WTC11 (cell line): ENCODE measurements at regions not wholly inside any gene's neighbourhood (a gene's known extent, or its start where the extent isn't known, plus 50 kb on each side); places are given as distances from the start of the nearest gene placed in this dataset.

Experiments
- ATAC-seq: fragments of 200-7000 bp; cut with Tn5 transposase; 2 replicates; pipeline ENCODE4 v1.10.0; 2021; ENCODE audit warnings: mild to moderate bottlenecking, moderate library complexity
- CTCF ChIA-PET: fragments of 300-600 bp; sonication (Branson Sonifier 250); formaldehyde crosslinking; loops from one replicate; lab custom pipeline; 2021; ENCODE audit warnings: antibody characterized with exemption; lab: Charles Lee
- POLR2A ChIA-PET: fragments of 350-600 bp; sonication (Branson Sonifier 250); formaldehyde crosslinking; loops from one replicate; lab custom pipeline; 2021; ENCODE audit warnings: antibody characterized with exemption; lab: Charles Lee
- DNase-seq: peaks from one replicate; pipeline ENCODE4 v3.0.0; 2021; ENCODE audit warnings: low spot score
- H3K27ac Mint-ChIP-seq: 2 replicates; pipeline ENCODE4 v1.8.0; 2021; ENCODE audit warnings: mixed read lengths
- H3K27me3 Mint-ChIP-seq: 2 replicates; pipeline ENCODE4 v1.8.0; 2021; ENCODE audit warnings: low read depth, mild to moderate bottlenecking, moderate library complexity, mixed read lengths
- H3K36me3 Mint-ChIP-seq: 2 replicates; pipeline ENCODE4 v1.8.0; 2021; ENCODE audit warnings: mixed read lengths
- H3K4me1 Mint-ChIP-seq: 2 replicates; pipeline ENCODE4 v1.8.0; 2022; ENCODE audit warnings: mixed read lengths
- H3K4me3 Mint-ChIP-seq: 2 replicates; pipeline ENCODE4 v1.8.0; 2021; ENCODE audit warnings: mild to moderate bottlenecking, moderate library complexity, mixed read lengths
- H3K9me3 Mint-ChIP-seq: 2 replicates; pipeline ENCODE4 v1.8.0; 2021; ENCODE audit warnings: mixed read lengths
- ATF6 ChIP-seq: sonication (generic); formaldehyde crosslinking; IDR thresholded peaks from 2 replicates; pipeline ENCODE4 v1.8.1; 2023; ENCODE audit warnings: mild to moderate bottlenecking, missing genetic modification reagents
- CTCF ChIP-seq: fragments of 200-600 bp; IDR thresholded peaks from 2 replicates; pipeline ENCODE4 v1.8.0; 2022; ENCODE audit warnings: antibody characterized with exemption
- E2F1 ChIP-seq: sonication (generic); formaldehyde crosslinking; IDR thresholded peaks from 2 replicates; pipeline ENCODE4 v1.8.0; 2022; ENCODE audit warnings: mild to moderate bottlenecking, missing genetic modification reagents
- ETV6 ChIP-seq: sonication (generic); formaldehyde crosslinking; IDR thresholded peaks from 2 replicates; pipeline ENCODE4 v1.8.1; 2022; ENCODE audit warnings: mild to moderate bottlenecking, missing genetic modification reagents
- FOXJ3 ChIP-seq: sonication (generic); formaldehyde crosslinking; IDR thresholded peaks from 2 replicates; pipeline ENCODE4 v1.9.0; 2021; ENCODE audit warnings: missing genetic modification reagents, mild to moderate bottlenecking, borderline replicate concordance
- FOXK1 ChIP-seq: sonication (generic); formaldehyde crosslinking; IDR thresholded peaks from 2 replicates; pipeline ENCODE4 v1.8.0; 2022; ENCODE audit warnings: mild to moderate bottlenecking, moderate library complexity, missing genetic modification reagents
- GABPB1 ChIP-seq: sonication (generic); formaldehyde crosslinking; IDR thresholded peaks from 2 replicates; pipeline ENCODE4 v1.8.1; 2023; ENCODE audit warnings: mild to moderate bottlenecking, missing genetic modification reagents
- NFYB ChIP-seq: sonication (generic); formaldehyde crosslinking; conservative IDR thresholded peaks from 2 replicates; pipeline ENCODE4 v1.8.0; 2022; ENCODE audit warnings: low read depth, missing genetic modification reagents
- PRRX2 ChIP-seq: fragments of 250-450 bp; sonication (Bioruptor Pico); IDR thresholded peaks from 2 replicates; pipeline ENCODE4 v1.8.0; 2021; ENCODE audit warnings: mild to moderate bottlenecking
- RORB ChIP-seq: fragments of 250-450 bp; sonication (Bioruptor Pico); IDR thresholded peaks from 2 replicates; pipeline ENCODE4 v1.9.0; 2021; ENCODE audit warnings: mild to moderate bottlenecking
- SMAD3 ChIP-seq: sonication (generic); formaldehyde crosslinking; IDR thresholded peaks from 2 replicates; pipeline ENCODE4 v1.8.0; 2022; ENCODE audit warnings: missing genetic modification reagents, mild to moderate bottlenecking, borderline replicate concordance
- TP53 ChIP-seq: sonication (generic); formaldehyde crosslinking; IDR thresholded peaks from 2 replicates; pipeline ENCODE4 v1.8.1; 2023; ENCODE audit warnings: mild to moderate bottlenecking, missing genetic modification reagents
- ZNF219 ChIP-seq: sonication (generic); formaldehyde crosslinking; IDR thresholded peaks from 2 replicates; pipeline ENCODE4 v1.8.0; 2023; ENCODE audit warnings: missing genetic modification reagents, mild to moderate bottlenecking, borderline replicate concordance
- ZNF263 ChIP-seq: sonication (generic); formaldehyde crosslinking; IDR thresholded peaks from 2 replicates; pipeline ENCODE4 v1.8.1; 2022; ENCODE audit warnings: low read depth, mild to moderate bottlenecking, moderate library complexity, missing genetic modification reagents
- ZNF416 ChIP-seq: fragments of 250-450 bp; sonication (Bioruptor Pico); IDR thresholded peaks from 2 replicates; pipeline ENCODE4 v1.9.0; 2021; ENCODE audit warnings: mild to moderate bottlenecking, inconsistent platforms
- ZNF423 ChIP-seq: fragments of 250-450 bp; sonication (Bioruptor Pico); IDR thresholded peaks from 2 replicates; pipeline ENCODE4 v2.1.2; 2022; ENCODE audit warnings: mild to moderate bottlenecking, moderate library complexity
- TF ChIP-seq, protein P1 (sequence below): fragments of 250-450 bp; sonication (Bioruptor Pico); IDR thresholded peaks from 2 replicates; pipeline ENCODE4 v1.9.0; 2021; ENCODE audit warnings: mild to moderate bottlenecking, borderline replicate concordance
- TF ChIP-seq, protein P2 (sequence below): sonication (generic); formaldehyde crosslinking; IDR thresholded peaks from 2 replicates; pipeline ENCODE4 v1.8.0; 2022; ENCODE audit warnings: mild to moderate bottlenecking, missing genetic modification reagents
- TF ChIP-seq, protein P3 (sequence below): sonication (generic); formaldehyde crosslinking; conservative IDR thresholded peaks from 2 replicates; pipeline ENCODE4 v1.8.1; 2023; ENCODE audit warnings: mild to moderate bottlenecking, low read depth, missing genetic modification reagents, moderate library complexity
- TF ChIP-seq, protein P4 (sequence below): sonication (generic); formaldehyde crosslinking; IDR thresholded peaks from 2 replicates; pipeline ENCODE4 v1.8.1; 2022; ENCODE audit warnings: low read depth, mild to moderate bottlenecking, moderate library complexity, missing genetic modification reagents, borderline replicate concordance
- TF ChIP-seq, protein P5 (sequence below): fragments of 250-450 bp; sonication (Bioruptor Pico); IDR thresholded peaks from 2 replicates; pipeline ENCODE4 v1.9.0; 2021; ENCODE audit warnings: moderate library complexity, mild to moderate bottlenecking, inconsistent platforms, borderline replicate concordance

DNA sequence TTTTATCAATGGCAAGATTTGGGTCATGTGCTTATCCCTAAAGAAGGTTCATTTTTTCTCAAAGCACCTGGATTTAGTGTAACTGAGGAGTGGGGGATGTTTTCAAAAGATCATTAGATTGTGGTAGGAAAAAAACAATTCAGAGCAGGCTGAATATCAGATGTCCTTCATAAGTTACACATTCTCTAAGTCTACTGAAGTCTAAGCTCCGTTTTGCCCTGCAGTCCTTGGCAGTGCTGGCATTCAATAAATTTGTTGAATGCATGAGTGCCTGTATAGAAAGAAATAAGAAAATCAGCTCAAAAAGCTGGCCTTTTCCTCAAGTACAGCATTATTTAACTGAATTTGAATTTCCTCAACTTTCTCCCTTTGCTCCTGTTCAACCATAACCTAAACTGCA lies 819.0 kb upstream of the GRM7 start:
- Mint-ChIP-seq H3K27me3 (peaks cover 4% of the 10 kb centered on the region), H3K9me3 (peaks cover 68% of the 10 kb centered on the region), H3K4me3 (no peak overlapping the region), H3K27ac (no peak overlapping the region), H3K36me3 (peaks cover 47% of the 10 kb centered on the region), H3K4me1 (no peaks in the 10 kb centered on the region)
- POLR2A ChIA-PET = no interaction called here
- CTCF ChIA-PET = no interaction called here
- ATAC-seq (no peak), DNase-seq (no peak)
- TF ChIP-seq ZNF423 (CRISPR knock-in tag) (no peak), RORB (CRISPR knock-in tag) (no peak), FOXJ3 (CRISPR knock-in tag) (no peak)
- TF ChIP-seq, protein P1, sequence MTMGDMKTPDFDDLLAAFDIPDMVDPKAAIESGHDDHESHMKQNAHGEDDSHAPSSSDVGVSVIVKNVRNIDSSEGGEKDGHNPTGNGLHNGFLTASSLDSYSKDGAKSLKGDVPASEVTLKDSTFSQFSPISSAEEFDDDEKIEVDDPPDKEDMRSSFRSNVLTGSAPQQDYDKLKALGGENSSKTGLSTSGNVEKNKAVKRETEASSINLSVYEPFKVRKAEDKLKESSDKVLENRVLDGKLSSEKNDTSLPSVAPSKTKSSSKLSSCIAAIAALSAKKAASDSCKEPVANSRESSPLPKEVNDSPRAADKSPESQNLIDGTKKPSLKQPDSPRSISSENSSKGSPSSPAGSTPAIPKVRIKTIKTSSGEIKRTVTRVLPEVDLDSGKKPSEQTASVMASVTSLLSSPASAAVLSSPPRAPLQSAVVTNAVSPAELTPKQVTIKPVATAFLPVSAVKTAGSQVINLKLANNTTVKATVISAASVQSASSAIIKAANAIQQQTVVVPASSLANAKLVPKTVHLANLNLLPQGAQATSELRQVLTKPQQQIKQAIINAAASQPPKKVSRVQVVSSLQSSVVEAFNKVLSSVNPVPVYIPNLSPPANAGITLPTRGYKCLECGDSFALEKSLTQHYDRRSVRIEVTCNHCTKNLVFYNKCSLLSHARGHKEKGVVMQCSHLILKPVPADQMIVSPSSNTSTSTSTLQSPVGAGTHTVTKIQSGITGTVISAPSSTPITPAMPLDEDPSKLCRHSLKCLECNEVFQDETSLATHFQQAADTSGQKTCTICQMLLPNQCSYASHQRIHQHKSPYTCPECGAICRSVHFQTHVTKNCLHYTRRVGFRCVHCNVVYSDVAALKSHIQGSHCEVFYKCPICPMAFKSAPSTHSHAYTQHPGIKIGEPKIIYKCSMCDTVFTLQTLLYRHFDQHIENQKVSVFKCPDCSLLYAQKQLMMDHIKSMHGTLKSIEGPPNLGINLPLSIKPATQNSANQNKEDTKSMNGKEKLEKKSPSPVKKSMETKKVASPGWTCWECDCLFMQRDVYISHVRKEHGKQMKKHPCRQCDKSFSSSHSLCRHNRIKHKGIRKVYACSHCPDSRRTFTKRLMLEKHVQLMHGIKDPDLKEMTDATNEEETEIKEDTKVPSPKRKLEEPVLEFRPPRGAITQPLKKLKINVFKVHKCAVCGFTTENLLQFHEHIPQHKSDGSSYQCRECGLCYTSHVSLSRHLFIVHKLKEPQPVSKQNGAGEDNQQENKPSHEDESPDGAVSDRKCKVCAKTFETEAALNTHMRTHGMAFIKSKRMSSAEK (CRISPR knock-in tag) = no peak

GRCh38 chr3:6047016-6047415 lies 813.9 kb upstream of the GRM7 start:
- DNase-seq = no peak
- Mint-ChIP-seq H3K27me3 (peaks cover 4% of the 10 kb centered on the region), H3K4me3 (no peak overlapping the region), H3K27ac (no peak overlapping the region), H3K9me3 (peaks cover 79% of the 10 kb centered on the region), H3K36me3 (peaks cover 57% of the 10 kb centered on the region), H3K4me1 (no peaks in the 10 kb centered on the region)
- ChIA-PET POLR2A (no interaction called here), CTCF (no interaction called here)
- no peak for ATAC-seq
- TF ChIP-seq, protein P2, sequence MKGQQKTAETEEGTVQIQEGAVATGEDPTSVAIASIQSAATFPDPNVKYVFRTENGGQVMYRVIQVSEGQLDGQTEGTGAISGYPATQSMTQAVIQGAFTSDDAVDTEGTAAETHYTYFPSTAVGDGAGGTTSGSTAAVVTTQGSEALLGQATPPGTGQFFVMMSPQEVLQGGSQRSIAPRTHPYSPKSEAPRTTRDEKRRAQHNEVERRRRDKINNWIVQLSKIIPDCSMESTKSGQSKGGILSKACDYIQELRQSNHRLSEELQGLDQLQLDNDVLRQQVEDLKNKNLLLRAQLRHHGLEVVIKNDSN (CRISPR knock-in tag) = no peak
- TF ChIP-seq FOXK1 (CRISPR knock-in tag) = no peak
- no peak for TF ChIP-seq CTCF
- TF ChIP-seq E2F1 (CRISPR knock-in tag) = no peak
- TF ChIP-seq SMAD3 (CRISPR knock-in tag) = no peak
- no peak for TF ChIP-seq ZNF219 (CRISPR knock-in tag)
- no peak for TF ChIP-seq RORB (CRISPR knock-in tag)
- TF ChIP-seq ZNF416 = no peak
- TF ChIP-seq ETV6 (CRISPR knock-in tag) = no peak
- no peak for TF ChIP-seq PRRX2
- no peak for TF ChIP-seq ATF6
- TF ChIP-seq, protein P3, sequence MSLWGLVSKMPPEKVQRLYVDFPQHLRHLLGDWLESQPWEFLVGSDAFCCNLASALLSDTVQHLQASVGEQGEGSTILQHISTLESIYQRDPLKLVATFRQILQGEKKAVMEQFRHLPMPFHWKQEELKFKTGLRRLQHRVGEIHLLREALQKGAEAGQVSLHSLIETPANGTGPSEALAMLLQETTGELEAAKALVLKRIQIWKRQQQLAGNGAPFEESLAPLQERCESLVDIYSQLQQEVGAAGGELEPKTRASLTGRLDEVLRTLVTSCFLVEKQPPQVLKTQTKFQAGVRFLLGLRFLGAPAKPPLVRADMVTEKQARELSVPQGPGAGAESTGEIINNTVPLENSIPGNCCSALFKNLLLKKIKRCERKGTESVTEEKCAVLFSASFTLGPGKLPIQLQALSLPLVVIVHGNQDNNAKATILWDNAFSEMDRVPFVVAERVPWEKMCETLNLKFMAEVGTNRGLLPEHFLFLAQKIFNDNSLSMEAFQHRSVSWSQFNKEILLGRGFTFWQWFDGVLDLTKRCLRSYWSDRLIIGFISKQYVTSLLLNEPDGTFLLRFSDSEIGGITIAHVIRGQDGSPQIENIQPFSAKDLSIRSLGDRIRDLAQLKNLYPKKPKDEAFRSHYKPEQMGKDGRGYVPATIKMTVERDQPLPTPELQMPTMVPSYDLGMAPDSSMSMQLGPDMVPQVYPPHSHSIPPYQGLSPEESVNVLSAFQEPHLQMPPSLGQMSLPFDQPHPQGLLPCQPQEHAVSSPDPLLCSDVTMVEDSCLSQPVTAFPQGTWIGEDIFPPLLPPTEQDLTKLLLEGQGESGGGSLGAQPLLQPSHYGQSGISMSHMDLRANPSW (CRISPR knock-in tag) = no peak
- TF ChIP-seq NFYB = no peak
- TF ChIP-seq ZNF263 (CRISPR knock-in tag) = no peak
- TF ChIP-seq TP53 (CRISPR knock-in tag) = no peak
- TF ChIP-seq GABPB1 (CRISPR knock-in tag) = no peak
- TF ChIP-seq, protein P4, sequence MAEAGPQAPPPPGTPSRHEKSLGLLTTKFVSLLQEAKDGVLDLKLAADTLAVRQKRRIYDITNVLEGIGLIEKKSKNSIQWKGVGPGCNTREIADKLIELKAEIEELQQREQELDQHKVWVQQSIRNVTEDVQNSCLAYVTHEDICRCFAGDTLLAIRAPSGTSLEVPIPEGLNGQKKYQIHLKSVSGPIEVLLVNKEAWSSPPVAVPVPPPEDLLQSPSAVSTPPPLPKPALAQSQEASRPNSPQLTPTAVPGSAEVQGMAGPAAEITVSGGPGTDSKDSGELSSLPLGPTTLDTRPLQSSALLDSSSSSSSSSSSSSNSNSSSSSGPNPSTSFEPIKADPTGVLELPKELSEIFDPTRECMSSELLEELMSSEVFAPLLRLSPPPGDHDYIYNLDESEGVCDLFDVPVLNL (CRISPR knock-in tag) = no peak
- TF ChIP-seq, protein P5, sequence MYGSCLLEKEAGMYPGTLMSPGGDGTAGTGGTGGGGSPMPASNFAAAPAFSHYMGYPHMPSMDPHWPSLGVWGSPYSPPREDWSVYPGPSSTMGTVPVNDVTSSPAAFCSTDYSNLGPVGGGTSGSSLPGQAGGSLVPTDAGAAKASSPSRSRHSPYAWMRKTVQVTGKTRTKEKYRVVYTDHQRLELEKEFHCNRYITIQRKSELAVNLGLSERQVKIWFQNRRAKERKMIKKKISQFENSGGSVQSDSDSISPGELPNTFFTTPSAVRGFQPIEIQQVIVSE (CRISPR knock-in tag) = no peak
